ENCODE measurements at regions not wholly inside any gene's neighbourhood (a gene's known extent, or its start where the extent isn't known, plus 50 kb on each side); places are given as distances from the start of the nearest gene placed in this dataset.

DNA sequence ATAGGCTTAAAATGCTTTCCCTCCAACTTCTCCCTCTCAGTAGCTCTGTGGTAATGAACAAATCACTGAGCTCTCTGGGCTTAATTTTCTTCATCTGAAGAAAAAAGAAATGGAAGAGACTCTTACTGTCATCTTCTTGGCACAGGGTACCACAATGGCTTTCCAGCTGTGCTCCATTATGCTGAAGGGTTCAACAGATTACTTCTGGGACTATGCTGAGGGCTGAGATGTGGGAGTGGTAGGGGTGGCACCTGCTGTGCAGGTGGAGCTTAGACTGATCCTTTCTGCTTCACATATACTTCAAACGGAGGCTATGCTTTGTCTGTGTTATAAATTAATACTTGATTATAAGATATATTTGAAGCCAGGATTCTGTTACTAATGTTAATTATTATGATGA is 840.2 kb upstream of the C9orf72 start:
- TF ChIP-seq, protein P1, sequence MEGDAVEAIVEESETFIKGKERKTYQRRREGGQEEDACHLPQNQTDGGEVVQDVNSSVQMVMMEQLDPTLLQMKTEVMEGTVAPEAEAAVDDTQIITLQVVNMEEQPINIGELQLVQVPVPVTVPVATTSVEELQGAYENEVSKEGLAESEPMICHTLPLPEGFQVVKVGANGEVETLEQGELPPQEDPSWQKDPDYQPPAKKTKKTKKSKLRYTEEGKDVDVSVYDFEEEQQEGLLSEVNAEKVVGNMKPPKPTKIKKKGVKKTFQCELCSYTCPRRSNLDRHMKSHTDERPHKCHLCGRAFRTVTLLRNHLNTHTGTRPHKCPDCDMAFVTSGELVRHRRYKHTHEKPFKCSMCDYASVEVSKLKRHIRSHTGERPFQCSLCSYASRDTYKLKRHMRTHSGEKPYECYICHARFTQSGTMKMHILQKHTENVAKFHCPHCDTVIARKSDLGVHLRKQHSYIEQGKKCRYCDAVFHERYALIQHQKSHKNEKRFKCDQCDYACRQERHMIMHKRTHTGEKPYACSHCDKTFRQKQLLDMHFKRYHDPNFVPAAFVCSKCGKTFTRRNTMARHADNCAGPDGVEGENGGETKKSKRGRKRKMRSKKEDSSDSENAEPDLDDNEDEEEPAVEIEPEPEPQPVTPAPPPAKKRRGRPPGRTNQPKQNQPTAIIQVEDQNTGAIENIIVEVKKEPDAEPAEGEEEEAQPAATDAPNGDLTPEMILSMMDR (IDR thresholded peaks at IDR 0.05; ENCODE audit: insufficient read depth, low read length, poor library complexity, severe bottlenecking) = no peak
- Histone ChIP-seq H3K36me3 (ENCODE audit: control insufficient read depth, insufficient read depth, low read length) (no peaks in the 10 kb centered on the region), H3K27me3 (ENCODE audit: control insufficient read depth, insufficient read depth, low read length) (no peaks in the 10 kb centered on the region), H3K4me3 (ENCODE audit: low read depth, low read length) (no peak overlapping the region)
- no peak for DNase-seq (ENCODE audit: low read depth)

DNA sequence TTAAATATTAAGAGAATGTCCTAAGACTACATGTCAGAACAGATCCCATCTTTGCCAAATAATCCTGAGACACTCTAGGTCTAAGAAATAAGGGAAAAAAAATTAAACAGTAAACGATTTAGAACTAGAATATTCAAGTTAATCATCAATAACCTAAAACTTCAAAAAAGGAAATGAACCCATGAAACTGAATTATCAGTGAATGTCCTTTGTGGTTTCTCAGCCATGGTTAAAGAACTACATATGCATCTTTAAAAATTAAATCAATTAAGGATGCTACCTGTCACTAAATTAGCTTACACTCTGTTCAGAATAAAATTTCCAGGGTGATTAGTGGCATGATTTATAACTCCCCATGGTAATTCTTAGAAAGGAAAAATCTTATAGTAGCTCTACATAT is 850.0 kb upstream of the C9orf72 start:
- H3K27me3 ChIP-seq (ENCODE audit: control insufficient read depth, insufficient read depth, low read length) = no peaks in the 10 kb centered on the region
- no peaks in the 10 kb centered on the region for H3K36me3 ChIP-seq (ENCODE audit: control insufficient read depth, insufficient read depth, low read length)
- no peak overlapping the region for H3K4me3 ChIP-seq (ENCODE audit: low read depth, low read length)
- TF ChIP-seq, protein P1 (IDR thresholded peaks at IDR 0.05; ENCODE audit: insufficient read depth, low read length, poor library complexity, severe bottlenecking) = no peak
- no peak for DNase-seq (ENCODE audit: low read depth)

DNA sequence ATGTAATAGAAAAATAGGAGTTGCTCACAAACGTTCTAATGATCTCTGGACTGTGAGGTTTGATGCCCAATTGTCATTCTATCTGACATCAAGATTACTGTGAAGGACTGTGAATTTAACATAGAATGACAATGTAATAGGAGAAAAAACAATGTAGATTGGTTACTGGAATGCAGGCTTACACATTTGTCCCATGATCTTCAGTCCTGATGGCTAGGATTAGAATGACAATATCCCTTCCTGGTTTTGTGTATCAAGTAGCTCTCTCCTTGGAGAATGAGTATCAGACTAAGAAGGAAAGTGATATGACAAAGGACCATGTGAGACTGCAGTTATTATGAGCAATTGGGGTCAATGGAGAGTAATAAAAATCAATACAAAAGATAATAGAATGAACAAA is 862.2 kb upstream of the C9orf72 start:
- H3K27me3 ChIP-seq (ENCODE audit: control insufficient read depth, insufficient read depth, low read length) = no peaks in the 10 kb centered on the region
- H3K4me3 ChIP-seq (ENCODE audit: low read depth, low read length) = no peak overlapping the region
- TF ChIP-seq, protein P1 (IDR thresholded peaks at IDR 0.05; ENCODE audit: insufficient read depth, low read length, poor library complexity, severe bottlenecking) = no peak
- H3K36me3 ChIP-seq (ENCODE audit: control insufficient read depth, insufficient read depth, low read length) = no peaks in the 10 kb centered on the region
- DNase-seq (ENCODE audit: low read depth) = no peak

DNA sequence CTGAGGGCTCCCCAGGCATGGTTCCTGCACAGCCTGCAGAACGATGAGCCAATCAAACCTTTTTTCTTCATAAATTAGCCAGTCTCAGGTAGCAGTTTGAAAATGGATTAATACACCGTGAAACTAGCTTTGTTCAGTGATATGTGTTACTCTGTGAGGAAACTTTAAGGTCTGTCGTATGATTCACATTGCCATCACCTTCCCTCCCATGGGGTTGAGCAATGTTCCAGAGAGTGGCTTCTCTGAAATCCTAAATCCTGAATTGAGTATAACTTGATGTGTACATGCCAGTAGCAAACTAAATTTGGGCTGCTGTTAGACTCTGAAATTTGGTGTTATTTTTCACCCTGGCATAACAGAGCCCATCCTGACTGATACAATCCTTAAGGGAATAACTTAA is 866.4 kb upstream of the C9orf72 start:
- DNase-seq (ENCODE audit: low read depth) = no peak
- H3K4me3 ChIP-seq (ENCODE audit: low read depth, low read length) = no peak overlapping the region
- TF ChIP-seq, protein P1 (IDR thresholded peaks at IDR 0.05; ENCODE audit: insufficient read depth, low read length, poor library complexity, severe bottlenecking) = no peak
- no peaks in the 10 kb centered on the region for H3K27me3 ChIP-seq (ENCODE audit: control insufficient read depth, insufficient read depth, low read length)
- H3K36me3 ChIP-seq (ENCODE audit: control insufficient read depth, insufficient read depth, low read length) = no peaks in the 10 kb centered on the region

DNA sequence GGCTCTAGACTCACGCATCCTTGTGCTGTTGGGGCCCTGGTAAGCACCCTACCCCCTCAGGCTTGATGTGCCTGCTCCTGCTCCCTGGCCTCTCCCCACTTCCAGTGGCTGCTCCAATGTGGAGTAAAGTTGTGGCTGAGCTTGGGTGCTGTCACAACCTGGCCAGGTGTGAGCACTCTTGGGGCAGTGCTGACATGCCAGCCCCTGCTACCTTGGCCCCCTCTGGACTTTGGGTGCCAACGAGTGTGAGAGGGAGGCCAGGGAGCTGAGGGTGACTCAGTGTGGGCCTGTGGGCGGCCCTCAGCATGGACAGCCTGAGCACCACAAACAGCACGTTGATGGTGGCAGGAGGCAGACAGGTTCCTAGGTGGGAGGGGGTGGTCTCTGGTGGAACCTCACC is 870.2 kb upstream of the C9orf72 start:
- Histone ChIP-seq H3K36me3 (ENCODE audit: control insufficient read depth, insufficient read depth, low read length) (no peaks in the 10 kb centered on the region), H3K4me3 (ENCODE audit: low read depth, low read length) (no peak overlapping the region), H3K27me3 (ENCODE audit: control insufficient read depth, insufficient read depth, low read length) (no peaks in the 10 kb centered on the region)
- TF ChIP-seq, protein P1 (IDR thresholded peaks at IDR 0.05; ENCODE audit: insufficient read depth, low read length, poor library complexity, severe bottlenecking) = no peak
- no peak for DNase-seq (ENCODE audit: low read depth)

DNA sequence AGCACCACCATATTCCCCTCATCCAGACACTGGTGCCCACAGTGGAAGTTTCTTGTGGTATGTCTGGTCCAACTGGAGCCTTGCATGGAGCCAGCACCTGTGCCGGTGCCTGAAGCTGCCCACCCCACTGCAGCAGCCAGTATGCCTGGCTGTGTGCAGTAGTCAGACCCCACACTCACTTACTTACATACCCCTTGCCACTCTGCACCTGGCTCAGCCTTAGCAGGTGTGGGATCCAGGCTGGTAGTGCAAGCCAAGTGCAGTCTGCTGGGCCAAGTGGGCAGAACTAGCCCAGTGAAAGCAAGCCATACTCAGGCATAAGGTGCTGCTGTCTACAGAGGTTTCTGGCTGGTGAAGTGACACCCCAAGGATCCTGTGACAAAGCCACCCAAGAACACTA is 871.4 kb upstream of the C9orf72 start:
- no peak overlapping the region for H3K4me3 ChIP-seq (ENCODE audit: low read depth, low read length)
- no peak for DNase-seq (ENCODE audit: low read depth)
- no peaks in the 10 kb centered on the region for H3K27me3 ChIP-seq (ENCODE audit: control insufficient read depth, insufficient read depth, low read length)
- no peaks in the 10 kb centered on the region for H3K36me3 ChIP-seq (ENCODE audit: control insufficient read depth, insufficient read depth, low read length)
- TF ChIP-seq, protein P1 (IDR thresholded peaks at IDR 0.05; ENCODE audit: insufficient read depth, low read length, poor library complexity, severe bottlenecking) = no peak

All from kidney epithelial cell (primary cell).